ELF-1 (cell line): ENCODE measurements at regions not wholly inside any gene's neighbourhood (a gene's known extent, or its start where the extent isn't known, plus 50 kb on each side); places are given as distances from the start of the nearest gene placed in this dataset.
"Not testable (repeated sequence)": the region's sequence is repeated elsewhere in the genome, so short reads cannot be mapped to it uniquely, and the experiment has no call there.

Source experiments
- DNase-seq: peaks from one replicate; pipeline ENCODE4 v3.0.0-alpha.2; 2016; ENCODE audit warnings: low read depth, low spot score

- no peak for DNase-seq
These were observed 298.7 kb upstream of the USP25 start for GRCh38 chr21:15431053-15431452.

GRCh38 chr21:15433091-15433490 lies 296.7 kb upstream of the USP25 start:
- DNase-seq: no peak

GRCh38 chr21:15434163-15434905 lies 295.4 kb upstream of the USP25 start:
- no peak for DNase-seq

GRCh38 chr21:15436031-15436430 lies 293.8 kb upstream of the USP25 start:
- no peak for DNase-seq

- DNase-seq: no peak
These were observed 291.9 kb upstream of the USP25 start for GRCh38 chr21:15437883-15438282.

GRCh38 chr21:15439726-15440125 lies 290.1 kb upstream of the USP25 start:
- DNase-seq: no peak

GRCh38 chr21:15441060-15441493 lies 288.7 kb upstream of the USP25 start:
- peak; percentile 79 for DNase-seq

- DNase-seq: no peak
These were observed 287.8 kb upstream of the USP25 start for GRCh38 chr21:15441992-15442391.

GRCh38 chr21:15442743-15443469 lies 286.9 kb upstream of the USP25 start:
- DNase-seq: no peak

GRCh38 chr21:15443740-15444117 lies 286.1 kb upstream of the USP25 start:
- DNase-seq: no peak

GRCh38 chr21:15444118-15444960 lies 285.4 kb upstream of the USP25 start:
- DNase-seq: peak; percentile 58

- peak; percentile 65 for DNase-seq
These were observed 284.5 kb upstream of the USP25 start for GRCh38 chr21:15445327-15445726.

- peak; percentile 13 for DNase-seq
These were observed 283.6 kb upstream of the USP25 start for GRCh38 chr21:15446223-15446622.

- DNase-seq: no peak
These were observed 280.2 kb upstream of the USP25 start for GRCh38 chr21:15449556-15449955.

GRCh38 chr21:15453261-15453660 lies 276.5 kb upstream of the USP25 start:
- DNase-seq: no peak

- DNase-seq: not testable (repeated sequence)
These were observed 276.0 kb upstream of the USP25 start for GRCh38 chr21:15453785-15454184.

GRCh38 chr21:15454931-15455330 lies 274.9 kb upstream of the USP25 start:
- DNase-seq: not testable (repeated sequence)

GRCh38 chr21:15455819-15456462 lies 273.8 kb upstream of the USP25 start:
- DNase-seq: no peak

- DNase-seq: no peak
These were observed 271.8 kb upstream of the USP25 start for GRCh38 chr21:15457965-15458364.

GRCh38 chr21:15462092-15462491 lies 267.7 kb upstream of the USP25 start:
- DNase-seq: no peak

GRCh38 chr21:15466329-15466728 lies 263.5 kb upstream of the USP25 start:
- no peak for DNase-seq

GRCh38 chr21:15468368-15468767 lies 261.4 kb upstream of the USP25 start:
- no peak for DNase-seq
